BJ (cell line): ENCODE measurements at regions not wholly inside any gene's neighbourhood (a gene's known extent, or its start where the extent isn't known, plus 50 kb on each side); places are given as distances from the start of the nearest gene placed in this dataset.

Source experiments
- CTCF ChIA-PET: fragments of 350-600 bp; formaldehyde crosslinking; extraction: SDS; loops from one replicate; lab custom pipeline; 2021; ENCODE audit warnings: antibody characterized with exemption, inconsistent platforms; lab: Yijun Ruan, JAX
- POLR2A ChIA-PET: fragments of 300-600 bp; sonication (Branson Sonifier 250); formaldehyde crosslinking; extraction: SDS; loops from one replicate; lab custom pipeline; 2021; ENCODE audit warnings: antibody characterized with exemption; lab: Charles Lee
- DNase-seq: peaks from one replicate; pipeline ENCODE4 v3.0.0-alpha.2; 2011; ENCODE audit warnings: low read depth
- H3K27me3 ChIP-seq: 2 replicates; pipeline ENCODE4 v1.6.0; 2011; ENCODE audit warnings: low read length; ENCODE audit not compliant: control insufficient read depth, insufficient read depth
- H3K36me3 ChIP-seq: 2 replicates; pipeline ENCODE4 v1.5.1; 2011; ENCODE audit warnings: low read length; ENCODE audit not compliant: control insufficient read depth, insufficient read depth
- H3K4me3 ChIP-seq: 2 replicates; pipeline ENCODE4 v1.5.1; 2011; ENCODE audit warnings: low read depth, mild to moderate bottlenecking, control low read depth, low read length
- TF ChIP-seq, protein P1 (sequence below): IDR thresholded peaks from 2 replicates; pipeline ENCODE4 v1.5.1; 2011; ENCODE audit warnings: low read depth, mild to moderate bottlenecking, control low read depth, inconsistent platforms, low read length, moderate library complexity; ENCODE audit not compliant: insufficient read depth

DNA sequence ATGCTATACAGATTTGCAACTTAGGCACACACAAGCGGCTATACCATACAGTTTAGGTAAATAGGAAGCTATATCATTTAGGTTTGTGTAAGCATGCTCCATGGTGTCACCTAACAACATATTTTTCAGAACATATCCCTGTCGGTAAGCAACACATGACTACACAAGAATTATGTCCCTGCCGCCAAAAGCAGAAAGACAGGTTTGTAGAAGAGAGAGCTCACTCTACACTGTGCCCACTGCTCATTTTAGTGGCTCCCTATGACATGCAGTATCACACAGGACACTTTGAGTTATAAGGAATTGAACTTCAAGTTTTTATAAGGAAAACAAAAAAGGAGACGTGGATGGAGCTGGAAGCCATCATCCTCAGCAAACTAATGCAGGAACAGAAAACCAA lies 132.5 kb upstream of the KAZN start:
- Histone ChIP-seq H3K4me3 (no peak overlapping the region), H3K27me3 (no peaks in the 10 kb centered on the region), H3K36me3 (no peaks in the 10 kb centered on the region)
- no peak for DNase-seq
- POLR2A ChIA-PET, result no interaction called here
- TF ChIP-seq, protein P1, sequence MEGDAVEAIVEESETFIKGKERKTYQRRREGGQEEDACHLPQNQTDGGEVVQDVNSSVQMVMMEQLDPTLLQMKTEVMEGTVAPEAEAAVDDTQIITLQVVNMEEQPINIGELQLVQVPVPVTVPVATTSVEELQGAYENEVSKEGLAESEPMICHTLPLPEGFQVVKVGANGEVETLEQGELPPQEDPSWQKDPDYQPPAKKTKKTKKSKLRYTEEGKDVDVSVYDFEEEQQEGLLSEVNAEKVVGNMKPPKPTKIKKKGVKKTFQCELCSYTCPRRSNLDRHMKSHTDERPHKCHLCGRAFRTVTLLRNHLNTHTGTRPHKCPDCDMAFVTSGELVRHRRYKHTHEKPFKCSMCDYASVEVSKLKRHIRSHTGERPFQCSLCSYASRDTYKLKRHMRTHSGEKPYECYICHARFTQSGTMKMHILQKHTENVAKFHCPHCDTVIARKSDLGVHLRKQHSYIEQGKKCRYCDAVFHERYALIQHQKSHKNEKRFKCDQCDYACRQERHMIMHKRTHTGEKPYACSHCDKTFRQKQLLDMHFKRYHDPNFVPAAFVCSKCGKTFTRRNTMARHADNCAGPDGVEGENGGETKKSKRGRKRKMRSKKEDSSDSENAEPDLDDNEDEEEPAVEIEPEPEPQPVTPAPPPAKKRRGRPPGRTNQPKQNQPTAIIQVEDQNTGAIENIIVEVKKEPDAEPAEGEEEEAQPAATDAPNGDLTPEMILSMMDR, result no peak
- CTCF ChIA-PET, result no interaction called here

GRCh38 chr1:14467112-14467511 lies 131.4 kb upstream of the KAZN start:
- no peaks in the 10 kb centered on the region for H3K36me3 ChIP-seq
- ChIA-PET POLR2A (no interaction called here), CTCF (no interaction called here)
- no peak overlapping the region for H3K4me3 ChIP-seq
- H3K27me3 ChIP-seq, result no peaks in the 10 kb centered on the region
- TF ChIP-seq, protein P1, result no peak
- no peak for DNase-seq

GRCh38 chr1:14468751-14469150 lies 129.7 kb upstream of the KAZN start:
- ChIA-PET CTCF (no interaction called here), POLR2A (no interaction called here)
- Histone ChIP-seq H3K27me3 (no peaks in the 10 kb centered on the region), H3K4me3 (no peak overlapping the region), H3K36me3 (no peaks in the 10 kb centered on the region)
- no peak for DNase-seq
- TF ChIP-seq, protein P1, result no peak

DNA sequence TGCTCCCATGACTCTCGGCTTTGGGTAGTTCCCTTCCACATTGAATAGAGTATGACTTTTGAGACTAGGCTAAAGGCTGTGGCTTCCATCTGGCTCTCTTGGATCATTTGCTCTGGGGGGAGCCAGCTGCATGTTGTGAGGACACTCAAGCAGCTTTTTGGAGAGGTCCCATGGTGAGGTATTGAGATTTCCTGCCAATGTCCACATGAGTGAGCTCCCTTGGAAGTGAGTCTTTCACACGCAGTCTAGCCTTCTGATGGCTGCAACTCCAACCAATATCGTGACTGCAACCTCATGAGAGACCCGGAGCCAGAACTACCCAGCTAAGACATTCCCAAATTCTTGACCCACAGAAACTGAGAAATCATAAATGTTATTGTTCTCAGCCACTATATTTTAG lies 127.7 kb upstream of the KAZN start:
- Histone ChIP-seq H3K27me3 (no peaks in the 10 kb centered on the region), H3K36me3 (no peaks in the 10 kb centered on the region), H3K4me3 (no peak overlapping the region)
- CTCF ChIA-PET, result interaction anchor here (1.0 kb wide), 1 partner anchor 12 kb away, joined by 4 read pairs; no protein-coding TSS in a partner anchor
- no peak for DNase-seq
- POLR2A ChIA-PET, result no interaction called here
- TF ChIP-seq, protein P1, result no peak

- no peak for DNase-seq
- POLR2A ChIA-PET, result no interaction called here
- no peaks in the 10 kb centered on the region for H3K36me3 ChIP-seq
- CTCF ChIA-PET, result interaction anchor here (0.6 kb wide), 1 partner anchor 686 kb away, joined by 3 read pairs; no protein-coding TSS in a partner anchor
- H3K27me3 ChIP-seq, result 0 out of 2 replicates have a peak, but pooled peaks cover 1% of the 10 kb centered on the region
- TF ChIP-seq, protein P1, result no peak
- H3K4me3 ChIP-seq, result no peak overlapping the region
These were observed 123.6 kb upstream of the KAZN start for GRCh38 chr1:14474856-14475255.
